ENCODE measurements at regions not wholly inside any gene's neighbourhood (a gene's known extent, or its start where the extent isn't known, plus 50 kb on each side); places are given as distances from the start of the nearest gene placed in this dataset.

- TF ChIP-seq CTCF (IDR thresholded peaks at IDR 0.05) (no peak), ZFX (IDR thresholded peaks at IDR 0.05; ENCODE audit: borderline replicate concordance) (no peak)
These were observed 444.4 kb upstream of the ZNF507 start for GRCh38 chr19:31900991-31901390.
